Endothelial cell (in vitro differentiated cells): ENCODE measurements at regions not wholly inside any gene's neighbourhood (a gene's known extent, or its start where the extent isn't known, plus 50 kb on each side); places are given as distances from the start of the nearest gene placed in this dataset.

Source experiments
- DNase-seq: peaks from one replicate; pipeline ENCODE4 v3.0.0; 2021; ENCODE audit warnings: low spot score
- H3K27ac Mint-ChIP-seq: one replicate; pipeline ENCODE4 v1.8.0; 2021; ENCODE audit warnings: mixed read lengths, inconsistent platforms; ENCODE audit not compliant: unreplicated experiment
- H3K27me3 Mint-ChIP-seq: one replicate; pipeline ENCODE4 v1.8.0; 2021; ENCODE audit warnings: mild to moderate bottlenecking, moderate library complexity, mixed read lengths, inconsistent platforms; ENCODE audit not compliant: unreplicated experiment
- H3K36me3 Mint-ChIP-seq: one replicate; pipeline ENCODE4 v1.8.0; 2021; ENCODE audit warnings: mild to moderate bottlenecking, low read depth, mixed read lengths, inconsistent platforms; ENCODE audit not compliant: unreplicated experiment
- H3K4me1 Mint-ChIP-seq: one replicate; pipeline ENCODE4 v1.8.0; 2021; ENCODE audit warnings: mild to moderate bottlenecking, mixed read lengths, inconsistent platforms; ENCODE audit not compliant: unreplicated experiment
- H3K4me3 Mint-ChIP-seq: one replicate; pipeline ENCODE4 v1.8.0; 2021; ENCODE audit warnings: mild to moderate bottlenecking, mixed read lengths, inconsistent platforms; ENCODE audit not compliant: unreplicated experiment
- H3K9me3 Mint-ChIP-seq: one replicate; pipeline ENCODE4 v1.8.0; 2021; ENCODE audit warnings: mixed read lengths, inconsistent platforms; ENCODE audit not compliant: unreplicated experiment
- TF ChIP-seq, protein P1 (sequence below): fragments of 200-600 bp; sonication (generic); IDR thresholded peaks from one replicate; pipeline ENCODE4 v1.5.0; 2021; ENCODE audit warnings: antibody characterized with exemption; ENCODE audit not compliant: unreplicated experiment

DNA sequence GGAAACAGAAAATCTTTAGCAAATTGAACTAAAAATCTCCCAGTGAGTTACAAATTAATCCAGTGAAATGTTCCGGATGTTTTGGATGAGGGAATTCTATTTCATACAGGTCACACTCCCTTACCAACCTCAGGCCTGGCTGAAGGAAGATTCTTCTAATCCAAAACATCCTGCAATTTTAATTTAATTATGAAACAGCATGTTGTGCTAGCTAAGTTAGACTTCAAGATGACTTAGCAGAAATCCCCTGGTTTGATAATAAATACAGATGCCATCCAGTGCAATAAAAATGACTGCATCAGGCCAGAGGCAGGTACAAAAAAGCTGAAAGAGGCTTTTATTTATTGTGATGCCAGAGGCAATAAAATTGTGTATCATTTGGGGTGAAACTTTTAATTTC lies 96.7 kb upstream of the CLDN10 start:
- Mint-ChIP-seq H3K4me3 (no peak overlapping the region), H3K4me1 (peaks cover 12% of the 10 kb centered on the region), H3K9me3 (peaks cover 7% of the 10 kb centered on the region), H3K36me3 (peaks cover 13% of the 10 kb centered on the region), H3K27me3 (peaks cover 5% of the 10 kb centered on the region), H3K27ac (no peak overlapping the region)
- no peak for DNase-seq
- TF ChIP-seq, protein P1, sequence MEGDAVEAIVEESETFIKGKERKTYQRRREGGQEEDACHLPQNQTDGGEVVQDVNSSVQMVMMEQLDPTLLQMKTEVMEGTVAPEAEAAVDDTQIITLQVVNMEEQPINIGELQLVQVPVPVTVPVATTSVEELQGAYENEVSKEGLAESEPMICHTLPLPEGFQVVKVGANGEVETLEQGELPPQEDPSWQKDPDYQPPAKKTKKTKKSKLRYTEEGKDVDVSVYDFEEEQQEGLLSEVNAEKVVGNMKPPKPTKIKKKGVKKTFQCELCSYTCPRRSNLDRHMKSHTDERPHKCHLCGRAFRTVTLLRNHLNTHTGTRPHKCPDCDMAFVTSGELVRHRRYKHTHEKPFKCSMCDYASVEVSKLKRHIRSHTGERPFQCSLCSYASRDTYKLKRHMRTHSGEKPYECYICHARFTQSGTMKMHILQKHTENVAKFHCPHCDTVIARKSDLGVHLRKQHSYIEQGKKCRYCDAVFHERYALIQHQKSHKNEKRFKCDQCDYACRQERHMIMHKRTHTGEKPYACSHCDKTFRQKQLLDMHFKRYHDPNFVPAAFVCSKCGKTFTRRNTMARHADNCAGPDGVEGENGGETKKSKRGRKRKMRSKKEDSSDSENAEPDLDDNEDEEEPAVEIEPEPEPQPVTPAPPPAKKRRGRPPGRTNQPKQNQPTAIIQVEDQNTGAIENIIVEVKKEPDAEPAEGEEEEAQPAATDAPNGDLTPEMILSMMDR: no peak

DNA sequence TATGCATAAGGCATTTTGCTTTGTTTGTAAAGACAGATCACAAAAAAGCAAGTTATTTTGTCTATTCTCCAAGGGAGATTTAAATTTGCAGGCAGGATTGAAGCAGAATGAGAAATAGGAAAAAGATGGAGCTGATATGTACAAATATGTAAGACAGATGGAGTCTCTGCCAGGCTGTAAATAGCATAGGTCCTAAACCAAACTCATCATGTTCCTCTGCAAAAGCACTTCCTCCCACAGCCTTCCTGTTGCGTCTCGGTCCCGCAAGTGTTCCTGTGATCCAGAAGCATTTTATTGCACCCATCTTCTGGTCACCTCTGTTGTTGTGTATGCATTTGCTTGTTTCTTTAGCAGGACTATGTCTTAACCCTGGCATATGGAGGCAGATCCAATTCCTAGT lies 95.7 kb upstream of the CLDN10 start:
- H3K27me3 Mint-ChIP-seq: peaks cover 5% of the 10 kb centered on the region
- peaks cover 12% of the 10 kb centered on the region for H3K4me1 Mint-ChIP-seq
- no peak overlapping the region for H3K4me3 Mint-ChIP-seq
- peaks cover 7% of the 10 kb centered on the region for H3K9me3 Mint-ChIP-seq
- TF ChIP-seq, protein P1: no peak
- DNase-seq: no peak
- no peak overlapping the region for H3K27ac Mint-ChIP-seq
- peaks cover 13% of the 10 kb centered on the region for H3K36me3 Mint-ChIP-seq

DNA sequence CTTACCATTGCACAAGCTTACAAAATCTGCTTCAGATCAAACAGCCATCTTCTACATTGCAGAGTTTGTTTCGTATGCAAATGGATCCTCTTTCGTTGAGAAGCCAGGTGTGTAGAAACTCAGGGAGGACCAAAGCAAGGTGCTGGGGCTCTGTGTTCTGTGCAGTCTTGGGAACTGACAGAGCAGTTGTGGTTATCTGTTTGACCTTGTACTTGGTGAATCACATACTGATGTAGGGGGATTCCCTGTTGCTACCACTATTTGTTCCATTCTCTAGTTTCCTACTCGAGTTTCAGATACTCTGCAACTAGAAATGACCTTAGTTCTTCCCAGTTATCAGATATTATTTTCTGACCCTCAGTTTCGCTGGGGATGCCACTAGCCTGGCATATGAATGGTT lies 95.2 kb upstream of the CLDN10 start:
- Mint-ChIP-seq H3K4me1 (peaks cover 12% of the 10 kb centered on the region), H3K27ac (no peak overlapping the region), H3K36me3 (peaks cover 13% of the 10 kb centered on the region), H3K4me3 (no peak overlapping the region), H3K27me3 (peaks cover 5% of the 10 kb centered on the region), H3K9me3 (peaks cover 7% of the 10 kb centered on the region)
- TF ChIP-seq, protein P1: no peak
- DNase-seq: no peak

DNA sequence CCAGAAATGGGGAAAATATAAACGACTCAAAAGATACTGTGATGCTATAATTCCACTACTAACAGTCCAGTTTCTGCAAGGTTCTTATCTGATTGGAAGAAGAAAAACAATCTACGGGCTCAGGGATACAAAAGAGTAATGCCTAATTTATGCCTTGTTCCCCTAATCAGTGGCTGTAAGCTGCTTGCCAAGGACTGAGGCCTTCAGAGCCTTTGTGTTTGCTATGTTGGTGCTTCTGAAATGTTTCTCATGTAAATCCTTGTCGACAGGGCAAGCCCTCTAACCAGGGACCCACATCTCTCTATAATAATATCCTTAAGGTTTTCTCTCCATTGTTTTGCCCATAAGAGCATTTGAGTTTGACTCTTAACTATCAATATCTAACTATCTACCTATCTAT lies 89.7 kb upstream of the CLDN10 start:
- TF ChIP-seq, protein P1: no peak
- DNase-seq: no peak
- Mint-ChIP-seq H3K27ac (no peak overlapping the region), H3K36me3 (peaks cover 13% of the 10 kb centered on the region), H3K27me3 (peaks cover 5% of the 10 kb centered on the region), H3K4me1 (no peaks in the 10 kb centered on the region), H3K9me3 (peaks cover 7% of the 10 kb centered on the region), H3K4me3 (no peak overlapping the region)

DNA sequence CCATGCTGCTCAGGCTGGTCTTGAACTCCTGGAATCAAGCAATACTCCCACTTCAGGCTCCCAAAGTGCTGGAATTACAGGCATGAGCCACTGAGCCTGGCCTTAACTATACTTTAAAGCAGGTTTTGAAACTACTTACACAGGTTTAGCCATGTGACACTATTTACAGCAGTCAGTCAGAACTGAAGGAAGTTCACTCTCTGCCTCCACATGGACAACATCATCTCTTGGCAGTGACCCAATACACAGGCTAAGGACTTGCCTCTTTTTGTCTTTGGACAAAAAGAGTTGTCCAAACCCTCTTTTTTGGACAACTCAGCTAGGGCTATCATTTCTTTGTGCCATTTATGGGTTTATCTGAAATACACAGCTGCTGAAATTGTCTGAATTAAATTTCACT lies 89.0 kb upstream of the CLDN10 start:
- H3K36me3 Mint-ChIP-seq: peaks cover 9% of the 10 kb centered on the region
- H3K27me3 Mint-ChIP-seq: peaks cover 4% of the 10 kb centered on the region
- no peak for DNase-seq
- TF ChIP-seq, protein P1: no peak
- H3K4me3 Mint-ChIP-seq: no peak overlapping the region
- H3K9me3 Mint-ChIP-seq: peaks cover 7% of the 10 kb centered on the region
- no peaks in the 10 kb centered on the region for H3K4me1 Mint-ChIP-seq
- H3K27ac Mint-ChIP-seq: no peak overlapping the region
